HG02885 (cell line): ENCODE measurements at regions not wholly inside any gene's neighbourhood (a gene's known extent, or its start where the extent isn't known, plus 50 kb on each side); places are given as distances from the start of the nearest gene placed in this dataset.

Source experiments
- ATAC-seq: cut with Tn5 transposase; IDR thresholded peaks from one replicate; pipeline ENCODE4 v1.9.1; 2021; ENCODE audit warnings: mild to moderate bottlenecking; ENCODE audit not compliant: unreplicated experiment, poor library complexity

GRCh38 chr1:110766336-110766647 lies 91.6 kb upstream of the KCNA3 start:
- no peak for ATAC-seq

DNA sequence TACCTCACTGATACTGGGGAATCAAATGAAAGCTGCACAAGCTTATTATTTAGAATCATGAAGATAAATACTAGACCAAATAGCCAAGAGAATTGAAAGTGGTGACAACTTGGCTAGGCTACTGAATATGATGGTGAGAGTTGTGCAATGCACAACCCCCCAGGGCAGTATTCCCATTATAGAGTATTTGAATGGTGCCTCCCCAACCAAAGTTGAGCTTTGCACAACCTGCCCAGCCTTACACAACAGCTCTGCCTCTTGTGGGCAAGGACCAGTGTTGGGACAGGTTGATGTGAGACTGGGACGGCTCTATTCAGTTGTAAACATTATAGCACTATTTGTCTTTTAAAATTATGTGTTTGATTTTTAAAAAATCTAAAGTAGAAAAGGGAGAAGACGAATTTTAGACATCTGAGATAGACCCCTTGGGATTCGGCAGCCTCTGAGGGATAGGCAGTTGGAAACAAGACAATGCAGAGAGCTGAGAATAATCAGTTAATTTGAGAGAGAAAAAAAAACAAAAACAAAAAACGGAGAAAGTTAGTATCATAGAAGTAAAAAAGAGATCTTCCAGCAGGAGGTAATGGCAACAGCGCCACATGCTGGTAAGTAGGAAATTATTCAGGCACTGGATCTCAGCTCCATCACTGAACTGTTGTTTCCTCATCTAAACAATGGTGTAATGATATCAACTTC lies 91.0 kb upstream of the KCNA3 start:
- ATAC-seq, result no peak

DNA sequence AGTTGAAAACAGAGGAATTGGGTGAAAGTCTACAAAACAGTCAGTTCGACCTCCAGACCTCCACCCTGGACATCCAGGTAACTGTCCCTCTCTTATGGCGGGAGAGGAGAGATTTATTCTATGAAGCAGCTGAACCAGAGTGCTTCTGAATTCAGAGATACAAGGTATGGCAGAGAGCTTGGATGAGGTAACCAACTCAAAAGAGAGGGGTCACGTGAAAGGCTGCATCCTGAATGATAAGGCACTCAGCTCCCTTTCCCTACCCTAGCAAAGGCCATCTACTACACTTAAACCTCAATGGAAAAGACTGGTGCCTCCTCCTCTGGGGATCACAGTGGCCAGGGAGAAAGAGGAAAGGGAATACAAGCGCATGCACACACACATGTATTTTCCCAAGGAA lies 88.4 kb upstream of the KCNA3 start:
- no peak for ATAC-seq

- no peak for ATAC-seq
These were observed 85.6 kb upstream of the KCNA3 start for GRCh38 chr1:110760321-110760720.

- ATAC-seq, result no peak
These were observed 81.8 kb upstream of the KCNA3 start for GRCh38 chr1:110756506-110756905.

- no peak for ATAC-seq
These were observed 78.4 kb upstream of the KCNA3 start for GRCh38 chr1:110752941-110753725.

DNA sequence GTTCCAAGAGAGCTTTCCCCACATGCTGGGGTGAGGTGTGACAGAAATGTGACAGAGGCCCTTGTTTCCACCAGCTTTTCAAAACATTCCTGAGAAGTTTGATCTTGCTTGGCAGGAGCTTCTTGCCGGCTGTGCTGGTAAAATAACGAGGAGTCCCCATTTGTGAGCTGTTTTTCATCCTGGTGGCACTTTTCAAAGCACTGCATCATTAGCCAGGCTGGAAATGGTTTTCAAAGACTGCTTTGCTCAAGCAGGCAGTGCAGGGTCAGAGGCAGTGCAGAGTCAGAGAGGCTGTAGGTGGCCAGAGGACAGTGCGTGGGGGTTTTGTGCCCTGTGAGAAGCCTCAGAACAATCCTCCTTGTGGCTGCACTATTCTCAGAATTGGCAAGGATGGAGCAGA lies 75.8 kb upstream of the KCNA3 start:
- no peak for ATAC-seq

- ATAC-seq, result no peak
These were observed 75.2 kb upstream of the KCNA3 start for GRCh38 chr1:110749960-110750359.

GRCh38 chr1:110746644-110747259 lies 72.0 kb upstream of the KCNA3 start:
- no peak for ATAC-seq

- ATAC-seq, result no peak
These were observed 68.7 kb upstream of the KCNA3 start for GRCh38 chr1:110743397-110743796.

GRCh38 chr1:110736900-110737605 lies 62.3 kb upstream of the KCNA3 start:
- no peak for ATAC-seq

GRCh38 chr1:110734133-110734680 lies 59.5 kb upstream of the KCNA3 start:
- ATAC-seq, result no peak

GRCh38 chr1:110731529-110731928 lies 56.8 kb upstream of the KCNA3 start:
- no peak for ATAC-seq

- ATAC-seq, result no peak
These were observed 53.8 kb upstream of the KCNA3 start for GRCh38 chr1:110728388-110729001.

GRCh38 chr1:110727246-110727645 lies 52.5 kb upstream of the KCNA3 start:
- ATAC-seq, result no peak

DNA sequence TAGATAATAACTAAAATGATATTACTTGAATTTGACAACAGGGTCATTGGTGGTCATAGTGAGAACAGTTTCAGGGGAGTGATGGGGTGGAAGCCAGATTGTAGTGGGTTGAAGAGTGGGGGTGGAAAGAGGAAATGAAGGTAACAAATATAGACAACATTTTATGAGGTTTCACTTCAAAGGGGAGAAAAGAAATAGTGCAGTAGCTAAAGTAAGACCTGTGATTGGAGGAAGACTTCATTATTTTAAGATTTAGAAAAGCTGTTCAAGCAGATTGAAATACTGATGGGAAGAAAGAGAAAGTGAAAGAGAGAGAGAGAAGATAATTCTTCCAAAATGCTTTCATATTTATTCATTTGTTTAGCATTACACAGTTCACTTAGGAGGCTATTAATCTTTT lies 52.0 kb upstream of the KCNA3 start:
- peak; percentile 92 for ATAC-seq
